Transverse colon (tissue), 3 donors: ENCODE measurements at regions not wholly inside any gene's neighbourhood (a gene's known extent, or its start where the extent isn't known, plus 50 kb on each side); places are given as distances from the start of the nearest gene placed in this dataset.

Experiments used
- CTCF ChIP-seq, 5 experiments: fragments of 200-600 bp in 3 of 5; fragments of 450-650 bp in 2 of 5; sonication (generic) in 3 of 5; IDR thresholded peaks; 1 replicate in 2 of 5; 2 replicates in 3 of 5; pipeline ENCODE4 v1.5.1; 2016 to 2017; ENCODE audit warnings: antibody characterized with exemption in 5 of 5, inconsistent platforms in 3 of 5, mild to moderate bottlenecking in 2 of 5, moderate library complexity in 1 of 5
- EP300 ChIP-seq: sonication (generic); formaldehyde crosslinking; IDR thresholded peaks from one replicate; pipeline ENCODE4 v1.6.1; 2017; ENCODE audit warnings: antibody characterized with exemption, low read depth

GRCh38 chr10:131641898-131642297, 258.9 kb upstream of the PPP2R2D start:
- no peak for TF ChIP-seq CTCF (IDR thresholded peaks at IDR 0.05)
- no peak for TF ChIP-seq EP300
